ENCODE measurements at regions not wholly inside any gene's neighbourhood (a gene's known extent, or its start where the extent isn't known, plus 50 kb on each side); places are given as distances from the start of the nearest gene placed in this dataset.

DNA sequence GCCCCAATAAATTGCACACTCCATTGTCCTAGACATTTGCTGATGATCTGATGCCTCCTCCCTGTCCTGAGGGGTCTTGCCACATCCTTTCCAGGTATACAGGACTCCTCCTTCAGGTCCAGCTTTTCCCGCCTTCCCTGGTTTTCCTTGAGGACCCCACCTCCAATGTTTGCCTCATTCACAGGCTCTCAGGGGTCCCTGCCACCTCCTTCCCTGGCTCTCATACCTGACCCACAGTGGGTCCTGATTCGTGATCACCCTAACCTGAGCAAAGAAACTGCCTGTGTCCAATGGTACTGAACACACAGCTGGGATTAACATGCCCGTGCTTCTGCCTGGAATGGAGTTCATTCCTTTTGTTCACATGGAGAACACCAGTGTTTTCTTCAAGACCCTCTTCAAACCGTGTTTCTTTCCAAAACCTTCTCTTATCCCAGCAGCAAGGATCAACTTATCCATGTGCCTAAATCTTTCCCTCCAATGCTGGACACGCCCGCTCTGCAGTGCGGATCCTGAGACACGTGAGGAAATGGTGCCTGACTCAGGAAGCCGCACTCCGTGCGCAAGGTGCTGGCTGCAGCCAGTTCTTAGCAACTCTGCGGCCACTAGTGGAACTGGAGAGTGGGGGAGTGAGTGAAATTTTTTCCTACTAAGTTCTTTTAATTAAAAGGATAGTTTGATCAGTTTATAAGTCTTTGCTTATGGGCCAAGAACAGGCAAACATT lies 354.6 kb upstream of the SHH start:
- TF ChIP-seq CTCF (IDR thresholded peaks at IDR 0.05) (no peak), EZH2 (IDR thresholded peaks at IDR 0.05; ENCODE audit: borderline replicate concordance, insufficient read depth, low read depth, low read length, poor library complexity, severe bottlenecking) (no peak)

All from B cell (primary cell).